Ramos (cell line): ENCODE measurements at regions not wholly inside any gene's neighbourhood (a gene's known extent, or its start where the extent isn't known, plus 50 kb on each side); places are given as distances from the start of the nearest gene placed in this dataset.

Experiments used
- in situ Hi-C: fragments of 300-500 bp; cut with MboI; formaldehyde crosslinking; loops from one replicate; pipeline ENCODE4 v1.14.3; 2022; ENCODE audit warnings: low sequenced_read_pairs; ENCODE audit not compliant: unreplicated experiment

- in situ Hi-C loops, result no loop called here
Measured at GRCh38 chr2:173658946-173659371, 304.3 kb downstream of the CDCA7 start.

GRCh38 chr2:173659509-173659908 is 304.8 kb downstream of the CDCA7 start:
- in situ Hi-C loops, result no loop called here

GRCh38 chr2:173661586-173661985 is 303.6 kb downstream of the SP3 start:
- in situ Hi-C loops, result no loop called here

DNA sequence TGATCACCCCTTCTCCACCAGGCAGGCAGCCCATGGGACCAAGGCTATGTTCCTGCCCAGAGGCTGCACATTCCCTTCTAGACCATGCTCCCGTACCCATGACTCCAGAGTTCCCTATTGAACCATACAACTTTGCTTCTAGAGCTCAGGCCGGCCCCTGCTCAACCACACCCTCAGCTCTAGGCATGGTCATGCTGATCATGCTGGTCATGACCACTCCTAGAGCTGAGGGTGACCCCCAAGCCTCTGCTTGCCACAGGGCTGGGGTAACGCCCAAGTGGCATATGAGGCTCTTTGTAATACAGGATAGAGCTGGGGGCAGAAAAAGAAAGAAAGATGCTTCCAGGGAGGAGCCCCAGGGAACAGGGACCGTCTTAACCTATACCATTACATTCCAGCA is 301.8 kb downstream of the SP3 start:
- in situ Hi-C loops, result no loop called here

DNA sequence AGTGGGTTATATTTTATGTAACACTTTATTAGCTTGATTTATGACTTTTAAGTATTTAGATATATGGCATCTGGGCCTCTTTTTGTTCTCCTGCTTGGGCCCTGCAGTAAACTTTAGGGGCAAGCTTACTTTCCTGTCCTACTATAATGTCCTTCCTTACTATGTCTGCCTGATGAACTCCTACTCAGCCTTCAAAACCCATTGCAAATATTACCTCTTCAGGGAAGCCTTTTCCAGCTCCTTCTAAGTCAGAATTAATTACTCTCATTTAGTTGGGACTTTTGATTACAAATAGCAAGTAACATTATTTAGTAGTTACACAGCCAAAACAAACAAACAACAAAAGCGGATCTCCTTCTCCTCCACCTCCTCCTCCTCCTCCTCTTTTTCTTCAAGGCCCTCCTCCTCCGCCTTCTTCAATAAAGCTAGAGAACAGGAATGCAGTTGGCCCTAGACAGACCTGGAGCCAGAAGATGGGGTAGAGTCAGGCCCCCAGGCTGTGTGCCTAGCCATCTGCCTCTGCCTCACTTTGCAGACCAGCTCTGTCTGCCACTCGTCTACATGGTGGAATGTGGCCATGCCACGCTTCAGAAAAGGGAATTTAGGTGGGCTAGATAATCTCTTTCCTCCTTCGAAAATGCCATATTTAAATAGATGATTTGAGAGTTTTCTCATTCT is 301.2 kb downstream of the SP3 start:
- in situ Hi-C loops, result no loop called here

GRCh38 chr2:173664513-173664910 is 300.7 kb downstream of the SP3 start:
- in situ Hi-C loops, result no loop called here

- in situ Hi-C loops, result no loop called here
Measured at GRCh38 chr2:173666171-173666888, 298.8 kb downstream of the SP3 start.

DNA sequence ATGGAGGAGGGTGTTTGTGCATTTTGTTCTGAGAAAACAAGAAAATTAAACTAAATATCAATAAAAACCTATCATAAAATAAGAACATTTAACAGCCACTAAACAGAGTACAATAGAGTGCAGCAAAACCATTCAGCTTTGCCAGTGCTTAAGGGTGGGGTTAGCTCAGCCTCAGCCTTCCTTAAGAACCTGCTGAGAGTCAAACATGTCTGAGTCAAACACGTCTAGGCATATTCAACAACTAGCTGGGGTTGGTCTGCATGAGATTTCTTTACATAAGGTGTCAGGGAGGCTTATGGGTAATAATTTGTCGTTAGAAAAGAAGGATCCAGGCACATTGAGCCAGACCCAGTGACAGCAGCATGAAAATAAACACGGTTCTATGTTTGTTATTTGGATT is 298.2 kb downstream of the SP3 start:
- in situ Hi-C loops, result no loop called here

DNA sequence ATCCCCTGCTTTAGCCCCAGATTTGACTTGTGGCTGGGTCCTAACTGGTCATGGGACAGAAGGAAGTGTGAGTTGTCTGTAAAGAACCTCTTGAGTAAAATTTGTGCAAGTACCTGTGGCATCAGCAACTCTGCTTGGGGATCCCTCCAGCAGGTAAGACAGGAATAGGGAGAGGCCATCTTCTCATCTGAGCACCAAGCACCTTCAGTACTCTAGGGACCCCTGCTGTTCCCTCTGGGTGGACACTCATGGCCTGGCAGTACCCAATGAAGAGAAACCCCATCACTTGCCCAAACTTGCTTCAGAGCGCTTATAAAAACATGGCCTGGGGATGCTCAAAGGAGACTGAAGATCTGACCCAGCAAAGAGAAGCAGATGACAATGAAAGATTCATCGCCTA is 297.8 kb downstream of the SP3 start:
- in situ Hi-C loops, result no loop called here

DNA sequence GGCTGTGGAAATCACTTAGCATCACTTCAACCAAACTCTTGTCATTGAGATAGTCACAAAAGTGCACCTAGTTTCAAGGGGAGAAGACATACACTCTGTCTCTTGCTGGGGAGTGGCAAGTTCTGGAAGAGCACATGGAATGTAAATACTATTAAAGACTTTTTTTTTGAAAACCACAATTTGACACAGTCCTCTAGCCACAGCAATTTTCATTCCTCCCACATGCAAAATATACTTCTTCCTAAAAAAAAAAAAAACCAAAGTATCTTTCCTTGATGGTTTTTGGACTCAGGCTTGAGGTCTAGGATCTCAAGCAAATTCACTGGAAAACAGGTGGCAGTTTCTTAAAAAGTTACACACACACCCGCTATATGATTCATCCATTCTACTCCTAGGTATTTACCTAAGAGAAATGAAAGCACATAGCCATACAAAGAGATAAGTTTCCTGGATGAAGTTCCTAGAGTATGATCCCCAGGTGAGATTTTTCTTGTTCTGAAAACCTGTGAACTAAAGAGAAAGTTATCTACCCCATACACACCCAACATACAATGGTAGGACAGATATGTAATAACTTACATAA is 295.8 kb downstream of the SP3 start:
- in situ Hi-C loops, result no loop called here

- in situ Hi-C loops, result no loop called here
Measured at GRCh38 chr2:173669888-173670287, 295.3 kb downstream of the SP3 start.

- in situ Hi-C loops, result no loop called here
Measured at GRCh38 chr2:173672573-173673340, 292.4 kb downstream of the SP3 start.

- in situ Hi-C loops, result no loop called here
Measured at GRCh38 chr2:173673640-173674039, 291.5 kb downstream of the SP3 start.

DNA sequence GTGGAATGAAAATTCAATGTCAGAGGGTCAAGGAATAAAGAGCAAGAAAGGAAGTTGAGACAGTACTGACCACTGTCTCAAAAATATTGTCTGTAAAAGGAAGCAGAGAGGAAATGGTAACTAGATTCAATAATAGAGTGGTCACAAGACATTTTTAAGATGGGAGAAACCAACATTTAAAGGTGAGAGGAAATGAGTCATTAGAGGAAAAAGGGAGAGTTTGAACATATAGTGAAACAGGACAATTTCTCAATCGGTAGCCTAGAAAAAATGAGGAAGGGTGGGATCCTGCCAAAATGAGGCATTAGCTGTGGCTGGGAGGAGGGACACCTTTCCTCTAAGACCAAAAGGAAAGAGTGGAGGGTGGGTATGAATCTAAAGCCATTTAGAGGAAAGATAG is 288.5 kb downstream of the SP3 start:
- in situ Hi-C loops, result no loop called here

- in situ Hi-C loops, result no loop called here
Measured at GRCh38 chr2:173678186-173678585, 287.0 kb downstream of the SP3 start.

DNA sequence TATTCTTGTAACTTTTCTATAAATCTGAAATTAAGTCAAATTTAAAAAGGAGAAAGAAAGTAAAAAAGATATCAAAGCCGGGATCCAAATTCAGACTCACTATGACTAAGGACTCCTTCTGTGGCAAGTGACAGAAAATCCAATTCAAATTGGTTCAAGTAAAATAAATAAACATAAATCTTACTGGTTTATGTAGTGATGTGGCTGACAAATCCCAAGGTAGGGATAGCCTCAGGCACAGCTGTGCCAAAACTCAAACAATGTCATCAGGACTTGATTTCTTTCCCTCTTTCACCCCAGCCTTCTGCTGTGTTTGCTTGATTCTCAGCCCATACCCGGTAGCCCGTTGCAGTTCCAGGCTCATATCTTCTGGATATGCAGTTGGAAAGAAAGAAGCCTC is 284.6 kb downstream of the SP3 start:
- in situ Hi-C loops, result no loop called here

DNA sequence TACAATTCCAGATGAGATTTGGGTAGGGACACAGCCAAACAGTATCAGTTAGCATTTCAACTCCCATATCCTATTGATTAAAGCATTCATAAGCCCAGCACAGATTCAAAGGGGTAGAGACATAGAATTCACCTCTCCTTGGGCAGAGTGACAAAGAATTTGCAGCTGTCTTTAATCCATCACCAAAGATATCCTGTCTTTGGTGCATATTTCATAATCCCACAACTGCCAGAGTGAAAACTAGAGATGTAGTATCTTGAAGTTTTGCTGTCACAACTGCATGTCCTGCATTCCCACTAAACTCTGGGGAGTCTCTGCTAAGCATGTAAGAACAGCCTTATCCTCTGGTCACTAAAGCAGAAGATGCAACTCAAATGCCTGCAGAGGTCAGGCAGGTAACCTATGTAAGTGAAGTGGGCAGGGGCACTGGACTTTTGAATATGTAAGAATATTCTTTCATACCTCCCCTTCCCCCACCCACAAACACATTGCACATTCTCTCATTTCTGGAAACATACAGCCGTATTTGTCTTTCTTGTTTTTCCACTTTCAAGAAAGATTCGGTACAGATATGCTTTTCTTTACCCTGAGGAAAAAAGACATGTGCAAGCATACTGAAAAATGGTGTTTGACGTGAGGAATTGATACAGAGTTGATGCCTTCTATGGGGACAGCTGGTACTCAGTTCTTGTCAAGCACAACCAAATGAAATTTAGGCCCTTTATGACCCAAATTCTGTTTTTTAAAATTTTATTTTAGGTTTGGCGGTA is 283.1 kb downstream of the SP3 start:
- in situ Hi-C loops, result no loop called here

- in situ Hi-C loops, result no loop called here
Measured at GRCh38 chr2:173684896-173685459, 280.2 kb downstream of the SP3 start.

GRCh38 chr2:173690349-173690748 is 274.8 kb downstream of the SP3 start:
- in situ Hi-C loops, result no loop called here

DNA sequence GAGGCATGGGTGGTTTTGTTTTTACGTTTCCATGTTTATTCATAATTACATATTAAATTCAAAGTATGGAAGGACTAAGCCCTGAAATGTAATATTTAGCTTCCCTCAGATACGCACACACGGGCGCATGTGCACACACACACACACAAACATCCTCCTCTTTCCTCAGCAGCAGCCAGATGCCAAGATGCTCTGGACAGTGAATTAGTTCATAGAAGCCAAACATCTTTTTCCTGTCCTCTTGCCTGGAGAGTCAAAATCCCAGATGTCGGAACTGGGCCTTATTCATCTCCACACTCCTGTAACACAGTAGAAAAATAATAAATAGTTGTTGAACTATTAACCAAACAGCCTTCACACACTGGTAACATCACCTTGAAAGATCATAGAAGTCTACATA is 273.1 kb downstream of the SP3 start:
- in situ Hi-C loops, result no loop called here
